Pancreas (tissue), 10 donors: ENCODE measurements at regions not wholly inside any gene's neighbourhood (a gene's known extent, or its start where the extent isn't known, plus 50 kb on each side); places are given as distances from the start of the nearest gene placed in this dataset.
A peak's percentile ranks its signal among the peaks of the same experiment; 100 is the strongest.
"Not testable (repeated sequence)": the region's sequence is repeated elsewhere in the genome, so short reads cannot be mapped to it uniquely, and the experiment has no call there.

Source experiments
- ATAC-seq, 4 donors: fragments of 200-7000 bp; cut with Tn5 transposase; one replicate each; pipeline versions ENCODE4 v1.8.0 to v1.9.1; 2020; ENCODE audit warnings: mild to moderate bottlenecking in 4 of 4, moderate library complexity in 4 of 4
- DNase-seq, 6 donors: peaks; one replicate each; pipeline ENCODE4 v3.0.0-alpha.2; 2020
- FAIRE-seq: peaks from 2 replicates; lab custom pipeline; 2012; peaks lifted over from hg19 to GRCh38; lab: Jason Lieb, UNC
- H3K27ac ChIP-seq, 4 donors: fragments of 200-600 bp; sonication (generic); 1 replicate in 3 of 4; 2 replicates in 1 of 4; pipeline versions ENCODE4 v1.5.0 to v1.8.0; 2020
- H3K27me3 ChIP-seq, 4 donors: fragments of 200-600 bp; one replicate each; pipeline ENCODE4 v1.8.0; 2021
- H3K36me3 ChIP-seq, 3 donors: fragments of 200-600 bp; sonication (generic) in 1 of 3; one replicate each; pipeline versions ENCODE4 v1.5.0 to v1.8.0; 2020 to 2021
- H3K4me1 ChIP-seq, 3 donors: fragments of 200-600 bp; one replicate each; pipeline ENCODE4 v1.8.0; 2021
- H3K4me3 ChIP-seq, 4 donors: fragments of 200-600 bp; sonication (generic) in 2 of 4; one replicate each; pipeline versions ENCODE4 v1.5.0 to v1.8.0; 2020 to 2021
- H3K9me3 ChIP-seq, 4 donors: fragments of 200-600 bp; one replicate each; pipeline ENCODE4 v1.8.0; 2021
- CTCF ChIP-seq, 4 donors: fragments of 200-600 bp; sonication (generic) in 3 of 4; IDR thresholded peaks; one replicate each; pipeline versions ENCODE4 v1.5.0 to v1.8.0; 2021; ENCODE audit warnings: antibody characterized with exemption in 4 of 4
- WGBS, 2 donors: extraction: QIAGEN DNeasy Blood & Tissue Kit; methylation state at CpG; one replicate each; pipeline ENCODE4 v1.1.7; 2013; 5-methylcytosine and 5-hydroxymethylcytosine counted together
- intact Hi-C, 3 donors: fragments of 100-400 bp; cut with DNase I; formaldehyde crosslinking; loops; one replicate each; pipeline versions ENCODE4 v1.11.1 to v1.14.2; 2022
- donor health status: healthy with polysubstance abuse.
- donor health status: DM: no; HTN: no; CAD: no; lungs with moderate emphysema.
- donor health status: DM: no; HTN: no; CAD: no.
- donor health status: control.
- donor health status: control.
- donor health status: Bipolar disorder and iron deficiency.
- donor health status: DM: yes; HTN: yes; CAD: no.
- donor health status: DM: no; HTN: no; CAD: no.
- donor health status: DM: no; HTN: no; CAD: no.
- donor health status: DM: yes; HTN: yes; CAD: no.

DNA sequence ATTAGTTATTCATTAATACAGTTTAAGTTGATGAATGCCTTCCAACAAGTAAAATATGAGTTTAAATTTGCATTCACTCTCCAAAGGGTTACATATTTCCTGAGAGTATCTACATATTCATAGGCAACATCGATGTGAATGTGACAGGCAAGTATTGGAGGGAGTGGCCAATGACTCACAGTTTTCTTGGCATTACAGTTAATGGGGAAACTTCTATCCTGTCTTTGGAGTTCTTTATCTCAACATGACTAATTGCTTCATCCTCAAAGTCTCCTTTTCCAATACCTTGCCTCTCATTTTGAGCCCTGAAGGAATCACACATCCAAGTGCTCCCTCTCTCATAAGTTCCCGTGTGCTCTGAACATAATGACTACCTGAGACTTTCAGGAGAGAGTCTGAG is 439.7 kb upstream of the FRG2C start:
- ATAC-seq (no peak), FAIRE-seq (no peak), DNase-seq (no peak)
- no peaks in the 10 kb centered on the region for H3K4me1 ChIP-seq
- H3K27me3 ChIP-seq: no peaks in the 10 kb centered on the region
- no peak for TF ChIP-seq CTCF (IDR thresholded peaks at IDR 0.05)
- no peak overlapping the region for H3K27ac ChIP-seq
- WGBS, 2 donors: 29 to 35% methylated on average over 2 of the region's 2 CpGs
- intact Hi-C loops: no loop called here
- H3K4me3 ChIP-seq: no peak overlapping the region
- H3K36me3 ChIP-seq: no peaks in the 10 kb centered on the region
- no peaks in the 10 kb centered on the region for H3K9me3 ChIP-seq

DNA sequence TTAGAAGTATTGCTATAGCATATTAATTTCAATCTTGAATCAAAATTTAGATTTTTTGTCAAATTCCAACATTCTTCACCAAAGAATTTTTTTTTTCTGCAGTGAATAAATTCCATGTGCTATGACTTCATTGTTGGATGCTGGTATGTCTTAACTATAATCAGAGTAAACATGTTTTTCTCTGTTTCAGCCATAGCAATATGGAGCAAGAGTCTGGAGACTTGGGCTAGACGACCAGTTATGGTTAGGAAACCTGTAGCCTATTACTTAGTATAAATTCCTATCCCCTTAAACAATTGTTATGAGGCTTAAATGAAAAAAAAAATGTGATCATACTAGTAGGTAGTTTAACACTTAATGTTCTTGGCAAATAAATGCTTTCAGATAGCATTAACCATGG is 431.9 kb upstream of the FRG2C start:
- no peaks in the 10 kb centered on the region for H3K27me3 ChIP-seq
- 46 to 48% methylated on average over 1 of the region's 1 CpG for WGBS, 2 donors
- no peaks in the 10 kb centered on the region for H3K9me3 ChIP-seq
- H3K4me3 ChIP-seq: no peak overlapping the region
- intact Hi-C loops: no loop called here
- no peak for DNase-seq
- H3K36me3 ChIP-seq: no peaks in the 10 kb centered on the region
- H3K4me1 ChIP-seq: no peaks in the 10 kb centered on the region
- FAIRE-seq: no peak
- H3K27ac ChIP-seq: no peak overlapping the region
- TF ChIP-seq CTCF (IDR thresholded peaks at IDR 0.05): no peak
- ATAC-seq: no peak

- no peaks in the 10 kb centered on the region for H3K4me1 ChIP-seq
- FAIRE-seq: no peak
- intact Hi-C loops: no loop called here
- H3K27me3 ChIP-seq: peaks cover 0 to 5% (median 0%) of the 10 kb centered on the region in 4 donors
- no peak for TF ChIP-seq CTCF (IDR thresholded peaks at IDR 0.05)
- no peak for DNase-seq
- no peak overlapping the region for H3K4me3 ChIP-seq
- no peak for ATAC-seq
- H3K36me3 ChIP-seq: no peaks in the 10 kb centered on the region
- H3K9me3 ChIP-seq: no peaks in the 10 kb centered on the region
- H3K27ac ChIP-seq: no peak overlapping the region
- 69 to 70% methylated on average over 4 of the region's 4 CpGs for WGBS, 2 donors
Measured at GRCh38 chr3:75235631-75236030, 428.5 kb upstream of the FRG2C start.

GRCh38 chr3:75237053-75237452 is 427.1 kb upstream of the FRG2C start:
- Histone ChIP-seq H3K36me3 (no peaks in the 10 kb centered on the region), H3K4me3 (no peak overlapping the region), H3K27me3 (peaks cover 0 to 5% (median 0%) of the 10 kb centered on the region in 4 donors), H3K9me3 (no peaks in the 10 kb centered on the region), H3K27ac (no peak overlapping the region), H3K4me1 (no peaks in the 10 kb centered on the region)
- no peak for ATAC-seq
- intact Hi-C loops: no loop called here
- no peak for TF ChIP-seq CTCF (IDR thresholded peaks at IDR 0.05)
- FAIRE-seq: no peak
- no peak for DNase-seq
- 43 to 53% methylated on average over 1 of the region's 1 CpG for WGBS, 2 donors

- no peak for TF ChIP-seq CTCF (IDR thresholded peaks at IDR 0.05)
- 32 to 37% methylated on average over 3 of the region's 3 CpGs for WGBS, 2 donors
- Histone ChIP-seq H3K36me3 (no peaks in the 10 kb centered on the region), H3K4me3 (no peak overlapping the region), H3K27me3 (peaks cover 0 to 5% (median 0%) of the 10 kb centered on the region in 4 donors), H3K4me1 (no peaks in the 10 kb centered on the region), H3K27ac (no peak overlapping the region), H3K9me3 (no peaks in the 10 kb centered on the region)
- ATAC-seq: no peak
- intact Hi-C loops: no loop called here
- no peak for FAIRE-seq
- no peak for DNase-seq
Measured at GRCh38 chr3:75237477-75237876, 426.7 kb upstream of the FRG2C start.

GRCh38 chr3:75241226-75241962 is 422.7 kb upstream of the FRG2C start:
- FAIRE-seq, H3K27ac ChIP-seq, H3K36me3 ChIP-seq, H3K4me3 ChIP-seq, H3K9me3 ChIP-seq, intact Hi-C loops, DNase-seq, H3K4me1 ChIP-seq, H3K27me3 ChIP-seq: not testable (repeated sequence)
- ATAC-seq: peak in 1 of 4 donors; percentile 40
- WGBS, 2 donors: 28 to 40% methylated on average over 5 of the region's 5 CpGs
